HEK293T (cell line): ENCODE measurements at regions not wholly inside any gene's neighbourhood (a gene's known extent, or its start where the extent isn't known, plus 50 kb on each side); places are given as distances from the start of the nearest gene placed in this dataset.

Experiments used
- BHLHE40 ChIP-seq: fragments of 450-650 bp; IDR thresholded peaks from 2 replicates; pipeline ENCODE4 v1.6.1; 2016; ENCODE audit warnings: mild to moderate bottlenecking, moderate library complexity, borderline replicate concordance
- SP1 ChIP-seq: fragments of 450-650 bp; IDR thresholded peaks from 2 replicates; pipeline ENCODE4 v1.6.1; 2017

DNA sequence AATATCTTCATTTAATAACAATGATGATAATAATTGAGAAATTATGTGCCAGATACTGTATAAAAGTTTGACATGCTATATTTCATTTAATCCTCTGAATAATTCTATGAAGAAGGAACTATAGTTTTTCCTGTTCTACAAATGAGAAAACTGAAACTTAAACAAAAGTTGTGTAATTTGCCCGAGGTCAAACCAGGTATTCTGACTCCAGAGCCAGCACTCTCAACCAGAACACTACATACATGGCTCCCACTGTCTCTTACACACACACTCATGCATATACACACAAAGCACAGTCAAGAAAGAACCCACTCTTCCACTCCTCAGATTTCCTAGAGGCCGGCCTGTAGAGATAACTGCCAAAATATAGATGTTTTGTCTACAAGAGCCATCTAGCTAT is 374.0 kb upstream of the EMCN start:
- TF ChIP-seq BHLHE40 = no peak
- no peak for TF ChIP-seq SP1
